ENCODE measurements at regions not wholly inside any gene's neighbourhood (a gene's known extent, or its start where the extent isn't known, plus 50 kb on each side); places are given as distances from the start of the nearest gene placed in this dataset.
A peak's percentile ranks its signal among the peaks of the same experiment; 100 is the strongest.

GRCh38 chrX:5015451-5015850 is 1213.2 kb downstream of the NLGN4X start:
- Histone ChIP-seq H3K9me3 (no peaks in the 10 kb centered on the region), H3K4me3 (no peak overlapping the region), H3K4me2 (no peak overlapping the region), H3K27ac (no peak overlapping the region), H3K4me1 (no peaks in the 10 kb centered on the region)
- DNase-seq (ENCODE audit: low read depth in 1 of 2, low spot score in 1 of 2) = no peak
- ATAC-seq = no peak
- FAIRE-seq = peak; percentile 36
- ChIA-PET POLR2A (no interaction called here), CTCF (no interaction called here)
- TF ChIP-seq ZFP36 (IDR thresholded peaks at IDR 0.05; ENCODE audit: borderline replicate concordance, partially characterized antibody) = no peak
- no peak for TF ChIP-seq ELK1 (IDR thresholded peaks at IDR 0.05; ENCODE audit: low read depth, low read length)
- TF ChIP-seq HES2 (IDR thresholded peaks at IDR 0.05) = no peak
- TF ChIP-seq SREBF2 (IDR thresholded peaks at IDR 0.05) = no peak
- no peak for TF ChIP-seq MAFK (IDR thresholded peaks at IDR 0.05; ENCODE audit: partially characterized antibody)
- no peak for TF ChIP-seq GATA3 (IDR thresholded peaks at IDR 0.05; ENCODE audit: borderline replicate concordance)
- TF ChIP-seq PHF8 (IDR thresholded peaks at IDR 0.05; ENCODE audit: borderline replicate concordance, low read depth) = no peak
- TF ChIP-seq NFE2L2 (conservative IDR thresholded peaks at IDR 0.05; ENCODE audit: low read length) = no peak
- TF ChIP-seq EHF (CRISPR knock-in tag; IDR thresholded peaks at IDR 0.05) = no peak
- TF ChIP-seq FOSL2 (IDR thresholded peaks at IDR 0.05) = no peak
- TF ChIP-seq FOSL2 (CRISPR knock-in tag; IDR thresholded peaks at IDR 0.05) = no peak
- TF ChIP-seq MAX (IDR thresholded peaks at IDR 0.05) = no peak
- no peak for TF ChIP-seq MYC (IDR thresholded peaks at IDR 0.05; ENCODE audit: borderline replicate concordance, low read length)
- TF ChIP-seq FOSB (CRISPR knock-in tag; IDR thresholded peaks at IDR 0.05) = no peak
- WGBS (ENCODE audit: missing lambda C conversion rate) = 0% methylated on average over 2 of the region's 2 CpGs

GRCh38 chrX:4994855-4995254 is 1233.8 kb downstream of the NLGN4X start:
- no peak for ATAC-seq
- FAIRE-seq = no peak
- WGBS (ENCODE audit: missing lambda C conversion rate) = 33% methylated on average over 1 of the region's 1 CpG

GRCh38 chrX:4978613-4979012 is 1250.1 kb downstream of the NLGN4X start:
- peak; percentile 7 for FAIRE-seq
- no peaks in the 10 kb centered on the region for H3K9me3 ChIP-seq
- CTCF ChIA-PET = no interaction called here

More at GRCh38 chrX:4994855-4995254, 1233.8 kb downstream of the NLGN4X start:
- Histone ChIP-seq H3K27ac (no peak overlapping the region), H3K9me3 (no peaks in the 10 kb centered on the region), H3K4me2 (no peak overlapping the region), H3K4me3 (no peak overlapping the region), H3K4me1 (no peaks in the 10 kb centered on the region)
- TF ChIP-seq HES2 (IDR thresholded peaks at IDR 0.05) = no peak
- TF ChIP-seq ZSCAN20 (CRISPR knock-in tag; IDR thresholded peaks at IDR 0.05) = no peak
- TF ChIP-seq MAFK (IDR thresholded peaks at IDR 0.05; ENCODE audit: partially characterized antibody) = peak; percentile 62
- TF ChIP-seq HEYL (CRISPR knock-in tag; IDR thresholded peaks at IDR 0.05) = no peak
- CTCF ChIA-PET = no interaction called here
- POLR2A ChIA-PET = no interaction called here
- DNase-seq (ENCODE audit: low read depth in 1 of 2, low spot score in 1 of 2) = no peak

GRCh38 chrX:4971646-4972045 is 1257.0 kb downstream of the NLGN4X start:
- no peak overlapping the region for H3K4me2 ChIP-seq
- CTCF ChIA-PET = interaction anchor here (0.6 kb wide), 1 partner anchor 227 kb away, joined by 3 read pairs; no protein-coding TSS in a partner anchor
- H3K4me3 ChIP-seq = no peak overlapping the region
- POLR2A ChIA-PET = no interaction called here
- 14% methylated on average over 2 of the region's 2 CpGs for WGBS (ENCODE audit: missing lambda C conversion rate)
- ATAC-seq = no peak
- no peaks in the 10 kb centered on the region for H3K9me3 ChIP-seq
- DNase-seq (ENCODE audit: low read depth in 1 of 2, low spot score in 1 of 2) = no peak
- no peak overlapping the region for H3K27ac ChIP-seq
- H3K4me1 ChIP-seq = no peaks in the 10 kb centered on the region
- peak; percentile 18 for FAIRE-seq
- TF ChIP-seq FOSB (CRISPR knock-in tag; IDR thresholded peaks at IDR 0.05) = no peak
- no peak for TF ChIP-seq RAD21 (conservative IDR thresholded peaks at IDR 0.05 in 1 of 2, IDR thresholded peaks at IDR 0.05 in 1 of 2)
- no peak for TF ChIP-seq HOXB13 (CRISPR knock-in tag; IDR thresholded peaks at IDR 0.05; ENCODE audit: low read depth)
- no peak for TF ChIP-seq NR3C1 (IDR thresholded peaks at IDR 0.05)
- TF ChIP-seq KDM1A (IDR thresholded peaks at IDR 0.05; ENCODE audit: low read depth) = no peak
- TF ChIP-seq KDM5A (IDR thresholded peaks at IDR 0.05) = no peak
- no peak for TF ChIP-seq ELK1 (IDR thresholded peaks at IDR 0.05; ENCODE audit: low read depth, low read length)
- no peak for TF ChIP-seq MAZ (IDR thresholded peaks at IDR 0.05; ENCODE audit: borderline replicate concordance, low read depth, low read length)
- no peak for TF ChIP-seq FOXS1 (CRISPR knock-in tag; IDR thresholded peaks at IDR 0.05)
- TF ChIP-seq PBX3 (IDR thresholded peaks at IDR 0.05) = no peak
- TF ChIP-seq EHMT2 (IDR thresholded peaks at IDR 0.05; ENCODE audit: low read depth) = no peak
- no peak for TF ChIP-seq ESRRA (IDR thresholded peaks at IDR 0.05; ENCODE audit: borderline replicate concordance, low read length)
- no peak for TF ChIP-seq GATA3 (IDR thresholded peaks at IDR 0.05; ENCODE audit: borderline replicate concordance)
- no peak for TF ChIP-seq HOXA7 (CRISPR knock-in tag; IDR thresholded peaks at IDR 0.05)
- no peak for TF ChIP-seq CHD2 (IDR thresholded peaks at IDR 0.05; ENCODE audit: low read length, partially characterized antibody)
- TF ChIP-seq POLR2A (IDR thresholded peaks at IDR 0.05; ENCODE audit: low read length) = no peak
- no peak for TF ChIP-seq TFCP2L1 (CRISPR knock-in tag; IDR thresholded peaks at IDR 0.05)

More at GRCh38 chrX:4978613-4979012, 1250.1 kb downstream of the NLGN4X start:
- TF ChIP-seq FOSL2 (IDR thresholded peaks at IDR 0.05) = no peak
- TF ChIP-seq FOSL2 (CRISPR knock-in tag; IDR thresholded peaks at IDR 0.05) = no peak
- DNase-seq (ENCODE audit: low read depth in 1 of 2, low spot score in 1 of 2) (no peak), ATAC-seq (no peak)
- 6% methylated on average over 1 of the region's 1 CpG for WGBS (ENCODE audit: missing lambda C conversion rate)
- Histone ChIP-seq H3K4me3 (no peak overlapping the region), H3K27ac (no peak overlapping the region), H3K4me1 (no peaks in the 10 kb centered on the region), H3K4me2 (no peak overlapping the region)
- POLR2A ChIA-PET = no interaction called here

Measured in A549 (cell line).